Tibial artery (tissue), 4 donors: ENCODE measurements at regions not wholly inside any gene's neighbourhood (a gene's known extent, or its start where the extent isn't known, plus 50 kb on each side); places are given as distances from the start of the nearest gene placed in this dataset.

ENCODE experiments used
- DNase-seq, 2 donors: peaks; one replicate each; pipeline ENCODE4 v3.0.0-alpha.2; 2019
- H3K27ac ChIP-seq, 2 donors: fragments of 200-600 bp; sonication (generic) in 1 of 2; 1 replicate in 1 of 2; 2 replicates in 1 of 2; pipeline ENCODE4 v1.5.1; 2018 to 2019; ENCODE audit warnings: mild to moderate bottlenecking in 1 of 2
- H3K27me3 ChIP-seq, 2 donors: fragments of 200-600 bp; sonication (generic) in 1 of 2; one replicate each; pipeline versions ENCODE4 v1.5.1 to v1.6.0; 2016 to 2019
- H3K36me3 ChIP-seq, 3 donors: fragments of 200-600 bp; sonication (generic) in 2 of 3; one replicate each; pipeline ENCODE4 v1.5.1; 2016 to 2019; ENCODE audit warnings: mild to moderate bottlenecking in 2 of 3
- H3K4me1 ChIP-seq, 4 donors: fragments of 200-600 bp; sonication (generic) in 2 of 4; 1 replicate in 3 of 4; 2 replicates in 1 of 4; pipeline ENCODE4 v1.5.1; 2016 to 2019
- H3K4me3 ChIP-seq, 2 donors: fragments of 200-600 bp; sonication (generic) in 1 of 2; 1 replicate in 1 of 2; 2 replicates in 1 of 2; pipeline ENCODE4 v1.5.1; 2018 to 2019; ENCODE audit warnings: mild to moderate bottlenecking in 2 of 2
- H3K9me3 ChIP-seq, 3 donors: fragments of 200-600 bp; sonication (generic) in 1 of 3; one replicate each; pipeline ENCODE4 v1.5.1; 2016 to 2019
- CTCF ChIP-seq, 2 experiments: fragments of 200-600 bp in 1 of 2; fragments of 450-650 bp in 1 of 2; IDR thresholded peaks; one replicate each; pipeline ENCODE4 v1.5.1; 2017 to 2019; ENCODE audit warnings: antibody characterized with exemption in 2 of 2, mild to moderate bottlenecking in 1 of 2, moderate library complexity in 1 of 2
- intact Hi-C: fragments of 100-400 bp; cut with DNase I; formaldehyde crosslinking; loops from one replicate; pipeline ENCODE4 v1.15.0; 2023; ENCODE audit warnings: low total_unique reads

- Histone ChIP-seq H3K4me1 (no peaks in the 10 kb centered on the region), H3K9me3 (no peaks in the 10 kb centered on the region), H3K27ac (no peak overlapping the region), H3K4me3 (no peak overlapping the region), H3K36me3 (no peaks in the 10 kb centered on the region), H3K27me3 (no peaks in the 10 kb centered on the region)
- intact Hi-C loops: no loop called here
- DNase-seq: no peak
- no peak for TF ChIP-seq CTCF (IDR thresholded peaks at IDR 0.05)
These were observed 569.0 kb upstream of the MCTP2 start for GRCh38 chr15:93662162-93662885.

GRCh38 chr15:93658026-93658816 is 569.2 kb upstream of the RGMA start:
- Histone ChIP-seq H3K27me3 (no peaks in the 10 kb centered on the region), H3K4me3 (no peak overlapping the region), H3K4me1 (no peaks in the 10 kb centered on the region), H3K36me3 (no peaks in the 10 kb centered on the region), H3K27ac (no peak overlapping the region), H3K9me3 (no peaks in the 10 kb centered on the region)
- no peak for TF ChIP-seq CTCF (IDR thresholded peaks at IDR 0.05)
- intact Hi-C loops: no loop called here
- no peak for DNase-seq

- no peak for DNase-seq
- TF ChIP-seq CTCF (IDR thresholded peaks at IDR 0.05): no peak
- intact Hi-C loops: no loop called here
These were observed 567.0 kb upstream of the RGMA start for GRCh38 chr15:93656041-93656440.

GRCh38 chr15:93649691-93650235 is 560.8 kb upstream of the RGMA start:
- intact Hi-C loops: no loop called here
- Histone ChIP-seq H3K36me3 (no peaks in the 10 kb centered on the region), H3K9me3 (no peaks in the 10 kb centered on the region), H3K27me3 (no peaks in the 10 kb centered on the region), H3K27ac (no peak overlapping the region), H3K4me1 (no peaks in the 10 kb centered on the region), H3K4me3 (no peak overlapping the region)
- DNase-seq: no peak
- TF ChIP-seq CTCF (IDR thresholded peaks at IDR 0.05): no peak

More at GRCh38 chr15:93656041-93656440, 567.0 kb upstream of the RGMA start:
- H3K4me1 ChIP-seq: no peaks in the 10 kb centered on the region
- no peak overlapping the region for H3K4me3 ChIP-seq
- no peak overlapping the region for H3K27ac ChIP-seq
- no peaks in the 10 kb centered on the region for H3K9me3 ChIP-seq
- H3K27me3 ChIP-seq: no peaks in the 10 kb centered on the region
- H3K36me3 ChIP-seq: no peaks in the 10 kb centered on the region

GRCh38 chr15:93646193-93646592 is 557.2 kb upstream of the RGMA start:
- TF ChIP-seq CTCF (IDR thresholded peaks at IDR 0.05): no peak
- Histone ChIP-seq H3K4me1 (no peaks in the 10 kb centered on the region), H3K27me3 (no peaks in the 10 kb centered on the region), H3K36me3 (no peaks in the 10 kb centered on the region), H3K27ac (no peak overlapping the region), H3K9me3 (no peaks in the 10 kb centered on the region), H3K4me3 (no peak overlapping the region)
- intact Hi-C loops: no loop called here
- DNase-seq: no peak
